Smooth muscle cell (in vitro differentiated cells): ENCODE measurements at regions not wholly inside any gene's neighbourhood (a gene's known extent, or its start where the extent isn't known, plus 50 kb on each side); places are given as distances from the start of the nearest gene placed in this dataset.
A peak's percentile ranks its signal among the peaks of the same experiment; 100 is the strongest.

Experiments
- DNase-seq: peaks from one replicate; lab custom pipeline; 2025; ENCODE audit not compliant: unreplicated experiment; lab: John Stamatoyannopoulos, UW
- H2AFZ ChIP-seq: fragments of 200-600 bp; sonication (generic); 2 replicates; pipeline ENCODE4 v1.6.0; 2016; ENCODE audit warnings: antibody characterized with exemption, low read depth, mild to moderate bottlenecking
- H3F3A ChIP-seq: fragments of 200-600 bp; sonication (generic); 2 replicates; pipeline ENCODE4 v1.6.0; 2017; ENCODE audit warnings: antibody characterized with exemption, low read depth
- H3K27ac ChIP-seq: fragments of 200-600 bp; sonication (generic); 2 replicates; pipeline ENCODE4 v1.5.1; 2016; ENCODE audit warnings: low read depth, mild to moderate bottlenecking
- H3K27me3 ChIP-seq: fragments of 200-600 bp; sonication (generic); 2 replicates; pipeline ENCODE4 v1.6.1; 2016; ENCODE audit warnings: low read depth, mild to moderate bottlenecking
- H3K36me3 ChIP-seq: fragments of 200-600 bp; sonication (generic); 2 replicates; pipeline ENCODE4 v1.5.1; 2016; ENCODE audit warnings: low read depth
- H3K4me1 ChIP-seq: fragments of 200-600 bp; sonication (generic); 2 replicates; pipeline ENCODE4 v1.5.1; 2016; ENCODE audit warnings: low read depth
- H3K4me2 ChIP-seq: fragments of 200-600 bp; sonication (generic); 2 replicates; pipeline ENCODE4 v1.6.0; 2016; ENCODE audit warnings: mild to moderate bottlenecking
- H3K4me3 ChIP-seq: fragments of 200-600 bp; sonication (generic); 2 replicates; pipeline ENCODE4 v1.5.1; 2016; ENCODE audit warnings: mild to moderate bottlenecking
- H3K79me2 ChIP-seq: fragments of 200-600 bp; sonication (generic); 2 replicates; pipeline ENCODE4 v1.6.0; 2016; ENCODE audit warnings: low read depth, mild to moderate bottlenecking
- H3K9ac ChIP-seq: fragments of 200-600 bp; sonication (generic); 2 replicates; pipeline ENCODE4 v1.6.0; 2016; ENCODE audit warnings: low read depth
- H3K9me3 ChIP-seq: fragments of 200-600 bp; sonication (generic); replicated peaks from 2 replicates; pipeline ENCODE4 v1.5.1; 2016; ENCODE audit warnings: low read depth
- H4K20me1 ChIP-seq: fragments of 200-600 bp; sonication (generic); 2 replicates; pipeline ENCODE4 v1.6.0; 2016; ENCODE audit warnings: low read depth
- WGBS: methylation state at CpG from one replicate; pipeline ENCODE4 v1.1.7; 2016; ENCODE audit warnings: low lambda C conversion rate; 5-methylcytosine and 5-hydroxymethylcytosine counted together
- TF ChIP-seq, protein P1 (sequence below): fragments of 200-600 bp; sonication (generic); IDR thresholded peaks from 2 replicates; pipeline ENCODE4 v1.5.1; 2017; ENCODE audit warnings: borderline replicate concordance, mild to moderate bottlenecking, antibody characterized with exemption; ENCODE audit not compliant: insufficient read depth, poor library complexity, severe bottlenecking

DNA sequence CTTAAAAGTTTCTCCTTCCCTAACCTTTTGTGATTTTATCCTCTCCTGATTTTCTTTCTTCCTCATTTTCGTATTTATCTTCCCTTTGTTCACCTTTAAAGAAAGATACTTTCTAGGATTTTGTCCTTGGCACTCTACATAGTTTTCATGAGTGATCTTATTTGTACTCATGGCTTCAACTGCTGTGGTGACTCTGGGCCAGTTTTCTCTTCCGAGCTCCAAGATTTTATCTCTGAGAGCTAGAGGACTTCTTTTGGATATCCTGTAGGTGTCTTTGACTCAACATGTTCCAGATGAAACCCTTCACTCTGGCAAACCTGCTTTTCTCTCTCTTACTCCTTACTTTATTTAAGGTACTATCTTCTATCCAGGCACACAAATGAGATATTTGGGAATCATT lies 53.7 kb upstream of the MACF1 start:
- peaks cover 72% of the 10 kb centered on the region for H3K4me1 ChIP-seq
- WGBS = 75% methylated on average over 2 of the region's 2 CpGs
- peaks cover 82% of the 10 kb centered on the region for H3K79me2 ChIP-seq
- no peak overlapping the region for H3K27ac ChIP-seq
- no peak for DNase-seq
- H4K20me1 ChIP-seq = peaks cover 94% of the 10 kb centered on the region
- no peak overlapping the region for H3K9ac ChIP-seq
- no peaks in the 10 kb centered on the region for H3K9me3 ChIP-seq
- H3F3A ChIP-seq = peaks cover 5% of the 10 kb centered on the region
- TF ChIP-seq, protein P1, sequence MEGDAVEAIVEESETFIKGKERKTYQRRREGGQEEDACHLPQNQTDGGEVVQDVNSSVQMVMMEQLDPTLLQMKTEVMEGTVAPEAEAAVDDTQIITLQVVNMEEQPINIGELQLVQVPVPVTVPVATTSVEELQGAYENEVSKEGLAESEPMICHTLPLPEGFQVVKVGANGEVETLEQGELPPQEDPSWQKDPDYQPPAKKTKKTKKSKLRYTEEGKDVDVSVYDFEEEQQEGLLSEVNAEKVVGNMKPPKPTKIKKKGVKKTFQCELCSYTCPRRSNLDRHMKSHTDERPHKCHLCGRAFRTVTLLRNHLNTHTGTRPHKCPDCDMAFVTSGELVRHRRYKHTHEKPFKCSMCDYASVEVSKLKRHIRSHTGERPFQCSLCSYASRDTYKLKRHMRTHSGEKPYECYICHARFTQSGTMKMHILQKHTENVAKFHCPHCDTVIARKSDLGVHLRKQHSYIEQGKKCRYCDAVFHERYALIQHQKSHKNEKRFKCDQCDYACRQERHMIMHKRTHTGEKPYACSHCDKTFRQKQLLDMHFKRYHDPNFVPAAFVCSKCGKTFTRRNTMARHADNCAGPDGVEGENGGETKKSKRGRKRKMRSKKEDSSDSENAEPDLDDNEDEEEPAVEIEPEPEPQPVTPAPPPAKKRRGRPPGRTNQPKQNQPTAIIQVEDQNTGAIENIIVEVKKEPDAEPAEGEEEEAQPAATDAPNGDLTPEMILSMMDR = no peak
- no peak overlapping the region for H3K4me2 ChIP-seq
- no peak overlapping the region for H2AFZ ChIP-seq
- H3K36me3 ChIP-seq = no peaks in the 10 kb centered on the region
- no peak overlapping the region for H3K4me3 ChIP-seq
- H3K27me3 ChIP-seq = no peaks in the 10 kb centered on the region

DNA sequence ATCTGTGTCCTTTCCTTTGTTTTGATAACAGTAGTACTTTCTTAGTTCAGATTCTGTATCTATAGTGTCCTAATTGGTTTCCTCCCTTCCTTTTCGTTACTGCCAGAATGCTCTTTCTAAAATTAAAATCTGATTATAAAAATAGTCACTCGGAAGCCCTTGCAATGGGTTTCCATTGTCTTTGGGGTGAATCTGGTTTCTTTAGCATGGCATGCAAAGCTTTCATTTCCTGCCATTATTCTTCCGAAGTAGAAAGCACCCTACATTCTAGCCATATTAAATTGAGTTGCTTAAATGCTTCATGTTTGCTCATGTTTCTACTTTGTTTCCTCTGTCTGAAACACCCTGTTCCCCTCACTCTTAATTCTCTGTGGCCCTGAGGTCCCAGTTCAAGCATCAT lies 53.2 kb upstream of the MACF1 start:
- peaks cover 92% of the 10 kb centered on the region for H4K20me1 ChIP-seq
- H3K4me2 ChIP-seq = no peak overlapping the region
- peaks cover 5% of the 10 kb centered on the region for H3F3A ChIP-seq
- 89% methylated on average over 3 of the region's 3 CpGs for WGBS
- peaks cover 82% of the 10 kb centered on the region for H3K79me2 ChIP-seq
- H3K27ac ChIP-seq = no peak overlapping the region
- no peaks in the 10 kb centered on the region for H3K9me3 ChIP-seq
- TF ChIP-seq, protein P1 = no peak
- DNase-seq = no peak
- no peak overlapping the region for H2AFZ ChIP-seq
- H3K36me3 ChIP-seq = no peaks in the 10 kb centered on the region
- H3K4me1 ChIP-seq = peaks cover 71% of the 10 kb centered on the region
- H3K9ac ChIP-seq = no peak overlapping the region
- no peak overlapping the region for H3K4me3 ChIP-seq
- H3K27me3 ChIP-seq = no peaks in the 10 kb centered on the region

DNA sequence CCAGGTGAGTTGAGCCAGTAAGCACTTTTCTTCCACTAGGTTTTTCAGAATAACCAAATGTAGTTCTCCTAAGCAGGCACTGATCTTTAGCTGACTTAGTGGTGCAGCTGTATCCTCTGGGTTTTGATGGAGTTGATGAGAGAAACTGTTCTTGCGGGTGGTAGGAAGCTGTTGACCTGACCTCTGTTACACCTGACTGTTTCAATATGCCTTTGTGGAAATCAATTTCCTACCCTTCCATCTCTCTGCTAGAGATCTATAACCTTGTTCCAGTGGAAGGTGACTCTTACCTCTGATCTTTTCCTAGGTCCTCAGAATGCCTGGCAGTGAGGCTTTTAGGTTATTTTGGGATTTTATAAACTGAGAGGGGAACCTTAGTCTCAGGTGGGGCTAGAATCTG lies 51.6 kb upstream of the MACF1 start:
- peaks cover 82% of the 10 kb centered on the region for H3K79me2 ChIP-seq
- H3K36me3 ChIP-seq = no peaks in the 10 kb centered on the region
- H3K4me3 ChIP-seq = no peak overlapping the region
- H3K4me1 ChIP-seq = peaks cover 74% of the 10 kb centered on the region
- H3K9ac ChIP-seq = no peak overlapping the region
- H3K27ac ChIP-seq = peak overlapping the region; percentile 69
- TF ChIP-seq, protein P1 = no peak
- H3K4me2 ChIP-seq = no peak overlapping the region
- no peaks in the 10 kb centered on the region for H3K27me3 ChIP-seq
- no peaks in the 10 kb centered on the region for H3K9me3 ChIP-seq
- peaks cover 5% of the 10 kb centered on the region for H3F3A ChIP-seq
- H4K20me1 ChIP-seq = peaks cover 92% of the 10 kb centered on the region
- no peak for DNase-seq
- no peak overlapping the region for H2AFZ ChIP-seq
- WGBS = 89% methylated on average over 1 of the region's 1 CpG

DNA sequence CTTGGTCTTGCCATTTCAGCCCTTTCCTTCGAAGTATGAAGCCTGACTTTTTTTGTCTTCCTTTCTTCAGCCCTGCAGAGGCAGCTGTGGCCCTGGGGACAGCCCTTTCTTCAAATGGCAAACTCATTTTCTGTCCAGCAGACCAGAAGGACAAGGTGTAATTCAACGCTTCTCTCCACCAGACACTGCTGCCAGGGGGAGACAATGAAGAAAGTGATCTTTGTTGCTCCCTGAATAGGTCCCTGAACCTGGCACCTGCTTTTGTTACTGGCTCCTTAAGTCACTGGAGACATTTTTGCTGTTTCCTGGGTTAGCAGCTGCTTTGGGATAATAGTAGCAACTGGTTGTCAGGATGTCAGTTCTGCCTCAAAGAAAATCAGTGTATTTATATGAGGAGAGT lies 50.8 kb upstream of the MACF1 start:
- peaks cover 82% of the 10 kb centered on the region for H3K79me2 ChIP-seq
- TF ChIP-seq, protein P1 = no peak
- 72% methylated on average over 2 of the region's 2 CpGs for WGBS
- no peak overlapping the region for H2AFZ ChIP-seq
- no peak overlapping the region for H3K4me3 ChIP-seq
- H3K4me1 ChIP-seq = peaks cover 74% of the 10 kb centered on the region
- H3K9me3 ChIP-seq = no peaks in the 10 kb centered on the region
- no peak overlapping the region for H3K9ac ChIP-seq
- peak overlapping the region; percentile 69 for H3K27ac ChIP-seq
- peaks cover 92% of the 10 kb centered on the region for H4K20me1 ChIP-seq
- H3K4me2 ChIP-seq = no peak overlapping the region
- peaks cover 5% of the 10 kb centered on the region for H3F3A ChIP-seq
- DNase-seq = no peak
- H3K27me3 ChIP-seq = no peaks in the 10 kb centered on the region
- H3K36me3 ChIP-seq = no peaks in the 10 kb centered on the region
